Mononuclear cell (primary cell): ENCODE measurements at regions not wholly inside any gene's neighbourhood (a gene's known extent, or its start where the extent isn't known, plus 50 kb on each side); places are given as distances from the start of the nearest gene placed in this dataset.

Source experiments
- H3K27me3 ChIP-seq: 2 replicates; pipeline ENCODE4 v1.6.0; 2011; ENCODE audit warnings: low read length, control low read depth; ENCODE audit not compliant: insufficient read depth
- H3K4me1 ChIP-seq: 2 replicates; pipeline ENCODE4 v1.5.1; 2011; ENCODE audit warnings: mild to moderate bottlenecking, low read length, control low read depth; ENCODE audit not compliant: insufficient read depth
- H3K4me3 ChIP-seq: 2 replicates; pipeline ENCODE4 v1.5.1; 2011; ENCODE audit warnings: mild to moderate bottlenecking, low read length, moderate library complexity
- H3K9me3 ChIP-seq: 2 replicates; pipeline ENCODE4 v1.5.1; 2011; ENCODE audit warnings: low read depth, mild to moderate bottlenecking, control low read depth, low read length

GRCh38 chr5:8961956-8962355 is 583.9 kb downstream of the SEMA5A start:
- Histone ChIP-seq H3K9me3 (no peaks in the 10 kb centered on the region), H3K27me3 (no peaks in the 10 kb centered on the region), H3K4me3 (no peak overlapping the region), H3K4me1 (no peaks in the 10 kb centered on the region)

GRCh38 chr5:8981016-8981415 is 564.9 kb downstream of the SEMA5A start:
- Histone ChIP-seq H3K27me3 (no peaks in the 10 kb centered on the region), H3K4me3 (no peak overlapping the region), H3K9me3 (no peaks in the 10 kb centered on the region), H3K4me1 (no peaks in the 10 kb centered on the region)

GRCh38 chr5:8981496-8981895 is 564.4 kb downstream of the SEMA5A start:
- no peak overlapping the region for H3K4me3 ChIP-seq
- no peaks in the 10 kb centered on the region for H3K9me3 ChIP-seq
- H3K27me3 ChIP-seq = no peaks in the 10 kb centered on the region
- H3K4me1 ChIP-seq = no peaks in the 10 kb centered on the region

GRCh38 chr5:8984386-8984785 is 561.5 kb downstream of the SEMA5A start:
- H3K27me3 ChIP-seq = no peaks in the 10 kb centered on the region
- no peaks in the 10 kb centered on the region for H3K4me1 ChIP-seq
- no peaks in the 10 kb centered on the region for H3K9me3 ChIP-seq
- no peak overlapping the region for H3K4me3 ChIP-seq
